ENCODE measurements at regions not wholly inside any gene's neighbourhood (a gene's known extent, or its start where the extent isn't known, plus 50 kb on each side); places are given as distances from the start of the nearest gene placed in this dataset.

DNA sequence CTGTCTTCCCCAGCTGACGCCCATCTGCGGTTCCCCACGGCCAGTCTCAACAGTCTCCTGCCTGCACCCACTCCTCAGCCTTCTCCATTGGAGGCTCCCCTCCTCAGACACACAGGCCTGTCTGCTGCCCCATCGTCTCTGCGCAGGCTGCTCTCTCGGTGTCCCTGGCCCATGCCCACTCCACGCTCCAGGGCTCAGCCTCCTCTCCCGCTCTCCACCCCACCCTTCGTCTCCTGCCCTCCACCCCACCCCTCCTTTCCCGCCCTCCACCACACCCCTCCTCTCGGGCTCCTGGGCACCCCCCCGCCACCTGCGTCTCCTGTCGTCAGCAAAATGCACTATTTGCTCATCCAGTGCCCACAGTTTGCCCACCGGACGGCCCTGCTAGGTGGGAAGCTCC, 119.6 kb upstream of the DIO3 start:
- TF ChIP-seq, protein P1, sequence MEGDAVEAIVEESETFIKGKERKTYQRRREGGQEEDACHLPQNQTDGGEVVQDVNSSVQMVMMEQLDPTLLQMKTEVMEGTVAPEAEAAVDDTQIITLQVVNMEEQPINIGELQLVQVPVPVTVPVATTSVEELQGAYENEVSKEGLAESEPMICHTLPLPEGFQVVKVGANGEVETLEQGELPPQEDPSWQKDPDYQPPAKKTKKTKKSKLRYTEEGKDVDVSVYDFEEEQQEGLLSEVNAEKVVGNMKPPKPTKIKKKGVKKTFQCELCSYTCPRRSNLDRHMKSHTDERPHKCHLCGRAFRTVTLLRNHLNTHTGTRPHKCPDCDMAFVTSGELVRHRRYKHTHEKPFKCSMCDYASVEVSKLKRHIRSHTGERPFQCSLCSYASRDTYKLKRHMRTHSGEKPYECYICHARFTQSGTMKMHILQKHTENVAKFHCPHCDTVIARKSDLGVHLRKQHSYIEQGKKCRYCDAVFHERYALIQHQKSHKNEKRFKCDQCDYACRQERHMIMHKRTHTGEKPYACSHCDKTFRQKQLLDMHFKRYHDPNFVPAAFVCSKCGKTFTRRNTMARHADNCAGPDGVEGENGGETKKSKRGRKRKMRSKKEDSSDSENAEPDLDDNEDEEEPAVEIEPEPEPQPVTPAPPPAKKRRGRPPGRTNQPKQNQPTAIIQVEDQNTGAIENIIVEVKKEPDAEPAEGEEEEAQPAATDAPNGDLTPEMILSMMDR (IDR thresholded peaks at IDR 0.05; ENCODE audit: borderline replicate concordance, extremely low read depth, low read length, poor library complexity, severe bottlenecking): no peak
- no peak for TF ChIP-seq EZH2 (IDR thresholded peaks at IDR 0.05; ENCODE audit: borderline replicate concordance, low read depth, low read length, severe bottlenecking)
